HG02588 (cell line): ENCODE measurements at regions not wholly inside any gene's neighbourhood (a gene's known extent, or its start where the extent isn't known, plus 50 kb on each side); places are given as distances from the start of the nearest gene placed in this dataset.

ENCODE experiments used
- ATAC-seq: cut with Tn5 transposase; IDR thresholded peaks from one replicate; pipeline ENCODE4 v1.9.1; 2021; ENCODE audit warnings: mild to moderate bottlenecking, moderate library complexity; ENCODE audit not compliant: unreplicated experiment

GRCh38 chr20:21900431-21900830 lies 195.0 kb downstream of the PAX1 start:
- no peak for ATAC-seq

- ATAC-seq = no peak
These were observed 169.5 kb downstream of the PAX1 start for GRCh38 chr20:21874921-21875320.

GRCh38 chr20:21874127-21874526 lies 168.7 kb downstream of the PAX1 start:
- ATAC-seq = no peak

GRCh38 chr20:21873291-21873690 lies 167.8 kb downstream of the PAX1 start:
- ATAC-seq = no peak

- ATAC-seq = no peak
These were observed 162.3 kb downstream of the PAX1 start for GRCh38 chr20:21867811-21868210.

GRCh38 chr20:21867353-21867752 lies 161.9 kb downstream of the PAX1 start:
- no peak for ATAC-seq

GRCh38 chr20:21862956-21863355 lies 157.5 kb downstream of the PAX1 start:
- no peak for ATAC-seq

GRCh38 chr20:21862259-21862946 lies 156.9 kb downstream of the PAX1 start:
- ATAC-seq = no peak

- no peak for ATAC-seq
These were observed 135.5 kb downstream of the PAX1 start for GRCh38 chr20:21840991-21841390.

- no peak for ATAC-seq
These were observed 134.5 kb downstream of the PAX1 start for GRCh38 chr20:21839982-21840381.

GRCh38 chr20:21836346-21836745 lies 130.9 kb downstream of the PAX1 start:
- no peak for ATAC-seq

GRCh38 chr20:21835042-21835441 lies 129.6 kb downstream of the PAX1 start:
- ATAC-seq = no peak

GRCh38 chr20:21832442-21833385 lies 127.2 kb downstream of the PAX1 start:
- ATAC-seq = no peak

GRCh38 chr20:21826976-21827375 lies 121.5 kb downstream of the PAX1 start:
- no peak for ATAC-seq

- ATAC-seq = no peak
These were observed 115.9 kb downstream of the PAX1 start for GRCh38 chr20:21821358-21821757.

GRCh38 chr20:21820688-21821087 lies 115.2 kb downstream of the PAX1 start:
- no peak for ATAC-seq

- no peak for ATAC-seq
These were observed 114.6 kb downstream of the PAX1 start for GRCh38 chr20:21820045-21820444.

GRCh38 chr20:21812379-21812778 lies 106.9 kb downstream of the PAX1 start:
- ATAC-seq = no peak

GRCh38 chr20:21809961-21810523 lies 104.6 kb downstream of the PAX1 start:
- ATAC-seq = no peak

- no peak for ATAC-seq
These were observed 103.6 kb downstream of the PAX1 start for GRCh38 chr20:21808863-21809664.

- ATAC-seq = no peak
These were observed 102.7 kb downstream of the PAX1 start for GRCh38 chr20:21808139-21808538.
